Subcutaneous abdominal adipose tissue (tissue), 5 donors: ENCODE measurements at regions not wholly inside any gene's neighbourhood (a gene's known extent, or its start where the extent isn't known, plus 50 kb on each side); places are given as distances from the start of the nearest gene placed in this dataset.

Experiments used
- H3K27ac ChIP-seq: one replicate; pipeline ENCODE4 v1.7.0; 2013; ENCODE audit warnings: low read depth, mild to moderate bottlenecking, inconsistent platforms, low read length, moderate library complexity
- H3K27me3 ChIP-seq, 5 donors: one replicate each; pipeline ENCODE4 v1.7.0; 2013; ENCODE audit warnings: low read length in 5 of 5, inconsistent platforms in 1 of 5; ENCODE audit not compliant: control insufficient read depth in 5 of 5, insufficient read depth in 4 of 5
- H3K36me3 ChIP-seq, 5 donors: one replicate each; pipeline ENCODE4 v1.7.0; 2013; ENCODE audit warnings: low read length in 5 of 5; ENCODE audit not compliant: control insufficient read depth in 5 of 5, insufficient read depth in 5 of 5
- H3K4me1 ChIP-seq, 5 donors: one replicate each; pipeline ENCODE4 v1.7.0; 2013; ENCODE audit warnings: low read length in 5 of 5, mild to moderate bottlenecking in 3 of 5, moderate library complexity in 1 of 5; ENCODE audit not compliant: control insufficient read depth in 5 of 5, insufficient read depth in 5 of 5
- H3K4me3 ChIP-seq, 5 donors: one replicate each; pipeline ENCODE4 v1.7.0; 2013; ENCODE audit warnings: low read length in 5 of 5, low read depth in 1 of 5
- H3K9ac ChIP-seq, 5 donors: one replicate each; pipeline ENCODE4 v1.7.0; 2013; ENCODE audit warnings: low read length in 5 of 5, mild to moderate bottlenecking in 4 of 5, moderate library complexity in 3 of 5
- H3K9me3 ChIP-seq, 5 donors: one replicate each; pipeline ENCODE4 v1.7.0; 2013; ENCODE audit warnings: low read length in 5 of 5; ENCODE audit not compliant: control insufficient read depth in 5 of 5
- donor health status: healthy.
- donor health status: healthy.
- donor health status: healthy.
- donor health status: healthy.
- donor health status: healthy.

DNA sequence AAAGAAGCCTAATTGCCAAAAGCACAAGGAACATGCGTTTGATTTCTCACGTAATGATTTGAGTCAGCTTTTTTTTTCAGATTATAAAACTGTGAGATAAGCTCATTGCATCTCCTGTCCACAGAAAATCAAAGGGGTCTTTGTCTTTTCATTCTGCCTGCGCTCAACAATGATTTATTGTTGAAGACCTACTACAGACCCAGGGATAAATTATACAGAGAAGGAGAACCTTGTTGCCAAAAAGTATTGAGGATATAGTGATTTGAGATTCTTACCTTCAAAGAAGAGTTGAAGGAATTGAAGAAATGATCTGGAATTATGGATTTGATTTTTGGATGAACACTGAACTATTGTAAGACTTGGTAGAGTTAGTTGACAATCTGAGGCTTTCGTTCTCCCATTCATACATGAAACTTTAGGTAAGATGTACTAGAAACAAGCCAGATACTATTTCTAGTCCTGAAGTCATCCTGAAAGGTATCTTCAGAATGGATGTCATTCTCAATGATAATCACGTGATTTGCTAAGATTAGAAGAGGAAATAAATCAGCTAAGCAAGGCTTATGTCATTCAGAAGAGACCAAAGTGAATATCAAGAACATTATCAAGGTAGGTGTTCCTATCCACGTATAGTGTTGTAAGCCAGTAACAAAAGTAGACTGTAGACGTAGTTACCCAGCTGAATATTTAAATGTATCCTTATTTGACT, 71.1 kb upstream of the SCOC start:
- Histone ChIP-seq H3K9ac (no peak overlapping the region), H3K36me3 (no peaks in the 10 kb centered on the region), H3K27me3 (no peaks in the 10 kb centered on the region), H3K4me1 (no peaks in the 10 kb centered on the region), H3K4me3 (no peak overlapping the region), H3K9me3 (no peaks in the 10 kb centered on the region), H3K27ac (no peak overlapping the region)

DNA sequence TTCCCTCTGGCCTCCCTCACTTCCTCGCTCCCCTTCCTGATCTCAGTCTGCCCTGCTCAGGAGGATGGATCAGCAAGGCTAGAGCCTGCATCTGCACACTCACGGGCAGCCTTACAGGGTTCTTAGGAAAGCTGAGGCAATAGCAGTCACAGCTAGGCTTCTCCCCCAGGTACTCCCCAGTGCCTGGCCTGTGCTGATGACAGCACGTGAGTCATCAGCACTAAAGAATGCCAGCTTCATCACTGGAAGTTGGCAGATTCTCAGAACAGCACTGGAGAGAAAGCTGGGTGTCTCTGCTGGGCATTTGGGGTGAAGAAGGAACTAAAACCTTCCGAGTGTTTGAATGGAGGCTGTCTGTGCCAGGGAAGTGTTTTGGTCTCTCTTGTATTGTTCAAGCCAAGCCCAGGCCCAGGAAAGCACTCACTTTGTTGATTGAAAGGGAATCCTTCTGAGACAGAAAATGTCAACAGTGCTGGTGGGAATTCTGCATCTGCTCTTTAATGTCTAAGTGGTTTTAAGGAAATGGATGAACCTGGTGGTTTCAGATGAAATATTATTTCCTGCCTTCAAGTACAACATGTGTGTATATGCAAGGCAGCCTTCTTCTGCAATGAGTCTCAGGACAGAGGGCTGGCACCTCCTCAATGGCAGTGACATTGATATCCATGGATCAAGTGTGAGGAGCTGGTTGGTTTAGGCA, 73.0 kb upstream of the SCOC start:
- H3K27me3 ChIP-seq: no peaks in the 10 kb centered on the region
- no peak overlapping the region for H3K27ac ChIP-seq
- H3K36me3 ChIP-seq: no peaks in the 10 kb centered on the region
- H3K4me3 ChIP-seq: no peak overlapping the region
- no peaks in the 10 kb centered on the region for H3K9me3 ChIP-seq
- H3K9ac ChIP-seq: no peak overlapping the region
- H3K4me1 ChIP-seq: peaks cover 0 to 12% (median 10%) of the 10 kb centered on the region in 5 donors

DNA sequence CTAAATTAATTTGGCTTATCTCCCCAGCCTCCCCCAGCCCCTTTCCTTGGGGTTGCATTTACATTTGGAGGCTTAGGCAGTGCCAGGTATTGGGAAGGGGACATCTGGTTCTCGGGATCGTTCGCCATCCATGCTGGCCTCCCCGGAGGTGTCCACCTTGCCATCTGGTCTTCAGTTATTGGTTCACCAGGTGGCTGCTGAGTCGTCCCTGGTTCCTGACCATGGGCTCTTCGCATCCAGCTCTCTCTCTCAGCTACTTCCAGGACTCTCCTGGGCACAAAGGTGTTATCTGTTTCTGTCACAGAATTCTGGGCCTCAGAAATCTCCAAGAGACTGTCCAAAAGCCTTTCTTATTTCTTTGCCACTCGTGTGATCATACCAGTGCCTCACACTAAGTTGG, 75.4 kb upstream of the SCOC start:
- Histone ChIP-seq H3K27me3 (no peaks in the 10 kb centered on the region), H3K27ac (no peak overlapping the region), H3K9ac (no peak overlapping the region), H3K9me3 (no peaks in the 10 kb centered on the region), H3K4me3 (no peak overlapping the region), H3K36me3 (no peaks in the 10 kb centered on the region), H3K4me1 (peaks cover 0 to 15% (median 12%) of the 10 kb centered on the region in 5 donors)

DNA sequence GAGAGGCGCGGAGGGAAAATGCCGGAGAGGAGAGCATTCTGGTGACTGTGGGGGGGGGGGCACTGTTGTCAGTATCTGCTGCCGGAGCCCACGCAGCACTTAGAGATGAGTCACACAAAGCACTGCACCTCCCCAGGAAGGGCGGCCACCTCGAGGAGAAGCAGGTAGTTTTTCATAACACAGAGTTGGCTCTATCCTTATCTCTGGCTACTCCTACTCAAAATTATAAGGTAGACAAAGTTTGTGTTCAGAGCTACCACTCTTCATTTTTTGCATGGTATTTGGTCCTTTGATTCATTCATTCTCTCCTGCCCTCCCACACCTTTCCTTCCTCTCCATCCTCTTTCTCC, 76.2 kb upstream of the SCOC start:
- H3K36me3 ChIP-seq: no peaks in the 10 kb centered on the region
- H3K27me3 ChIP-seq: no peaks in the 10 kb centered on the region
- H3K4me1 ChIP-seq: peaks cover 0 to 15% (median 12%) of the 10 kb centered on the region in 5 donors
- H3K9me3 ChIP-seq: no peaks in the 10 kb centered on the region
- H3K27ac ChIP-seq: no peak overlapping the region
- H3K4me3 ChIP-seq: no peak overlapping the region
- H3K9ac ChIP-seq: no peak overlapping the region

DNA sequence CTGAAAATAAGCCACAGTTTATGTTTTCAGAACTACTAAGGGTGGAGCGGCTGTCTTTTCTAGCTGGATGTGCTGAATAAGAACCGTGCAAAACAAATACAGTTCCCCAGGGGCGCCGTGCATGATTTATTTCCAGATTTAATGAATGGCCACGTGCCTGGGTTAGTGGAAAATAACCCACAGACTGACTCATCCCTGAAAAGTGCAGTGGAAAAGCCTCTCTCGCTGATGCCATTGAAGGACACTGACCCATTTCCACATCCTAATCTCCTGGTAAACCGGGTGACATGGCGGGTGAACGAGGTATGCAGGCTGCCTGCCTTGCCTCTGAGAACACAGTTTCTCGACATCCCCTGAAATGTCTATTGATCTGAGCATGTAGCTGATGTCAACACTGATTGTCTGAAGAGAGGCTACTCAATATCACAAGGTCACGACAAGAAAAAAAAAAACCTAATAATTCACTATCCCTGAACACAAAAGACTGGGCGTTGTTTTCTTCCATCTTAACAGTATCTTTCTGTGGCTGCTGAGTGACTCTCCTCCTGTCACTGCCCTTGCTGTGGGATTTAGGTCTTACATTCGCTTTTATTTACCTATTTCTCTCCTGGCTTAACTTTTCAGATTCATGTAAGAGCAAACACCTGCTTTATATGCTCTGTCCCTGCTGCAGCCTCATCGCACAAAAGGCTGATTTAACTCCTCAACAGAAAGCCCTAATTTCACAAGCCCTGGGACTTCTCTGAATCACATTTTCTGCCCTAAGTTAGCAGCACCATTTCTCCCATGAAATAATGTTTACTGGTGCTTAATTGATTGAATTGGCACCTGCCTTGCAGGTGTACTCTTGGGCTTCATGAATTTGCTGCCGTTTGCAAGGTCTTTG, 76.9 kb upstream of the SCOC start:
- H3K36me3 ChIP-seq: no peaks in the 10 kb centered on the region
- no peaks in the 10 kb centered on the region for H3K27me3 ChIP-seq
- peak overlapping the region in 1 of 5 donors; percentile 51 for H3K4me3 ChIP-seq
- no peak overlapping the region for H3K9ac ChIP-seq
- no peaks in the 10 kb centered on the region for H3K9me3 ChIP-seq
- no peak overlapping the region for H3K27ac ChIP-seq
- peaks cover 0 to 15% (median 12%) of the 10 kb centered on the region in 5 donors for H3K4me1 ChIP-seq

DNA sequence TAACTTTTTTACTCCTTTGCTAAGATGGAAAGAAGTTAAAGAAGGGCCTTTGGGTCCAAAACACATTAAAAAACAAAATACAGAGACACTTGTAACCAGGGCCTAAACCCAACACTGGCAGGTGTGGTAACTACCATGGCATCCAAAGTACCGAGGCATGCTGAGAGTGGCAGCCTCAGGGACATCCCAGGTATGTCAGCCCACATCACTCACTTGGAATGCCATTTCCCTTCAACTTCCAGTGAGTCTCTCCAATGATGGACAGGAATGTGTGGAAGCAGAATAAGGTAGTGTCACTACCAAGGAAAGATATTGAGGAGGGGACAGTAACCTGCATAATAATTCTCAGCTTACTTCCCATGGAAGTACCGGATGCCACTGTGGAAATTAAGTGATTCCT, 79.5 kb upstream of the SCOC start:
- Histone ChIP-seq H3K9me3 (no peaks in the 10 kb centered on the region), H3K27me3 (no peaks in the 10 kb centered on the region)

DNA sequence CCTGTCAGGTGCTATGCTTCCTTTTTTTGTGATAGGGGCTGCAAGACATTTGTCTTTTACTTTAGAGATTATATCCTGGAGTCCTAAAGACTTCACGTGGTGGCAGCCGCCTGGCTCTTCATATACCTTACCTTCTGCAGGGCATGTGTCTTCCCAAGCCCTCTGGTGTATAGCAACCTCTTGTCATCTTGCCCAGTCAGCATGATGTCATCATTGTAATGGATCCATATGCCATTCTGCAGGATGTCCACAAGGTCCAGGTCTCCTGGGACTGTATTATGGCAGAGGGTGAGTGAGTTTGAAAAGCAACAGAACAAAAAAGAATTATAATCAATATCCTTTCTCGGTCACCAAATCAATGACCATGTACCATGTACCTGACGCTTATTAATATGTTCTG, 82.2 kb upstream of the SCOC start:
- no peak overlapping the region for H3K27ac ChIP-seq
- no peaks in the 10 kb centered on the region for H3K9me3 ChIP-seq
- no peak overlapping the region for H3K4me3 ChIP-seq
- no peak overlapping the region for H3K9ac ChIP-seq
- no peaks in the 10 kb centered on the region for H3K27me3 ChIP-seq
- H3K4me1 ChIP-seq: peaks cover 0 to 12% (median 10%) of the 10 kb centered on the region in 5 donors
- no peaks in the 10 kb centered on the region for H3K36me3 ChIP-seq

More for the DNA sequence above, 79.5 kb upstream of the SCOC start:
- no peak overlapping the region for H3K9ac ChIP-seq
- H3K27ac ChIP-seq: no peak overlapping the region
- peaks cover 0 to 15% (median 12%) of the 10 kb centered on the region in 5 donors for H3K4me1 ChIP-seq
- H3K36me3 ChIP-seq: no peaks in the 10 kb centered on the region
- no peak overlapping the region for H3K4me3 ChIP-seq

DNA sequence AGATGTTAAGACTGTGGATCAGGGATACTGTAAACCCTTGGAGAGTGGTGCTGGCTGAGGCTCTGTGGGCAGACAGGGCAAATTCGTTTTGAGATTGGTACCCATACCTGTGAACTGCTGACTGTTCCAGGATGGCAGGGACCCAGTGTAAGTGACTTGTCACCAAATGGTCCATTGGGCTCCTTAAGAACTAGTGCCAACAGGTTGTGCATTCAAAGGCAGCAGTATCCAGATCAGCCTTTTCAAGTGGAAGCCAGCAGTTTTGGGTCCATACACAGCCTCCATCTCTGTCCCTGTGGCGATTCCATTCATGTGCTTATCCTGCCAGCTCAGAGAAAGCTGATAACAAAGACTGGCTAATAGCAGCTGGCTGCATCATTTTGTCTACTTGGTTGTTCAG, 84.0 kb upstream of the SCOC start:
- Histone ChIP-seq H3K27me3 (no peaks in the 10 kb centered on the region), H3K36me3 (no peaks in the 10 kb centered on the region), H3K4me3 (no peak overlapping the region), H3K9ac (no peak overlapping the region), H3K27ac (no peak overlapping the region), H3K9me3 (no peaks in the 10 kb centered on the region), H3K4me1 (peaks cover 0 to 6% (median 4%) of the 10 kb centered on the region in 5 donors)

DNA sequence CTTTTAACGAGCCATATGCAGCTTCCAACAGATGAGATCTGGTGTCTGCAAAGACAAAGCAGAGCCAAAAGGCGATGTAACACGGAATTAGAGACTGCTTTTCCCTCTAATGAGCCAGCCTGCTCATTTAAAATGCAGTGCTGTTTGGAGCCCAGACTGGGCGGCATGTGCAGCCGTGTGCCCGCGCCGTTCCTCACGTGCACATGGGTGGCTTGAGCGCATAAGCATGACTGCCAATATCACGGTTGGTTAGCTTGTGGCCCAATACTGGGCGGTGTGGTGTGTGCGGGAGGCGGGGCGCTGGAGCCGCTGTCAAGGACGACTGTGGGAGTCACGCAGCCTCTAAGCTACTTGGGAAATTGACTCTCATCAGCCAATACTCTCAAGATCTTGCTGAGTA, 87.0 kb upstream of the SCOC start:
- Histone ChIP-seq H3K4me3 (peak overlapping the region in 2 of 5 donors; percentile 22 to 23), H3K9me3 (no peaks in the 10 kb centered on the region), H3K27ac (no peak overlapping the region), H3K36me3 (no peaks in the 10 kb centered on the region), H3K4me1 (peaks cover 0 to 6% (median 4%) of the 10 kb centered on the region in 5 donors), H3K27me3 (peaks cover 0 to 4% (median 0%) of the 10 kb centered on the region in 5 donors), H3K9ac (no peak overlapping the region)

DNA sequence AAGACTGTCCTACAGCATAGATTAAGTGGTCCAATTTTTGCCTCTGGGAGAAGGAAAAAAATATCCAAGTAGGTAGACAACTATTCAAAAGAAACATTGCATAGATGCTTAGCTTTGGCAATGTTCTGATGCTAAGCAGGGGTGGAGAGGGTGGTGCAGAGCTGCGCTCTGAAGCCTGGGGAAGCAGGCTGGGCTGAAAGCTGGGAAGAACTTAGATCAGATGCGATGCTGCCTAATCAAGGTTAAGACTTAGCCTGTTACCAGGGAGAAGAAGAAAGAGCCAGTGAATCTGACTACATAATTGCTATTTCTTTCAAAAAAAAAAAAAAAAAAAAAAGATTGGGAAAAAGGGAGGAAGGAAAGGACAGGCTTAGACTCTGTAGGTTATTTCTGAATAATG, 89.0 kb upstream of the SCOC start:
- Histone ChIP-seq H3K9me3 (no peaks in the 10 kb centered on the region), H3K4me3 (no peak overlapping the region), H3K27ac (no peak overlapping the region), H3K4me1 (peaks cover 0 to 6% (median 4%) of the 10 kb centered on the region in 5 donors), H3K36me3 (no peaks in the 10 kb centered on the region), H3K9ac (no peak overlapping the region), H3K27me3 (peaks cover 0 to 4% (median 0%) of the 10 kb centered on the region in 5 donors)
